ENCODE measurements at regions not wholly inside any gene's neighbourhood (a gene's known extent, or its start where the extent isn't known, plus 50 kb on each side); places are given as distances from the start of the nearest gene placed in this dataset.

DNA sequence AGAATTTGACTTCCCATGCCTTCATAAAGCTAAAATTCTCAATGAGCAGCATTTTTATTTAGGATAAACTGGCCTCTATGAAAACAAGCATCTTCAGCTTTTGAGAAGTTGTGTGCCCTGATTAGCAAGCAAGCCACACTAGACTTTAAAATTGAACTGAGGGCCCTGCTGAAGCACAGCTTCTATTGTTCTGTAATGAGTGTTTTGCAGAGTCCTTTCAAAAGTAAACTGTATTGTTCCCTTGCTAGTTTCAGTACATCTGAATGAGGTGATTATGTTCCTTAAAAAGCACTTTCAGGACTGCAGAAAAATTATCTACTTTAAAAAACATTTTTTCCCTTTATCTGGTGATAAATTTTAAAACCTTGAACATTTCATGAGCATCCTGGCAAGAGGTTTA is 113.3 kb upstream of the PRPS1L1 start:
- Histone ChIP-seq H3K4me3 (no peak overlapping the region), H3F3A (ENCODE audit: low read depth) (no peaks in the 10 kb centered on the region), H3K9me3 (ENCODE audit: low read depth) (no peaks in the 10 kb centered on the region), H3K27me3 (no peaks in the 10 kb centered on the region), H4K20me1 (ENCODE audit: low read depth) (no peaks in the 10 kb centered on the region), H3K4me2 (peak overlapping the region; percentile 39), H3K36me3 (no peaks in the 10 kb centered on the region), H3K79me2 (ENCODE audit: low read depth) (no peaks in the 10 kb centered on the region), H3K9ac (no peak overlapping the region), H3K4me1 (peaks cover 14% of the 10 kb centered on the region), H3K27ac (peak overlapping the region; percentile 13), H2AFZ (replicated peaks) (no peak overlapping the region)
- Mint-ChIP-seq H3K9me3 (peaks cover 3% of the 10 kb centered on the region), H3K27me3 (ENCODE audit: insufficient read depth, low read depth) (no peaks in the 10 kb centered on the region), H3K36me3 (no peaks in the 10 kb centered on the region), H3K27ac (no peak overlapping the region), H3K4me3 (no peak overlapping the region), H3K4me1 (peaks cover 7% of the 10 kb centered on the region)
- peak; percentile 40 for DNase-seq (ENCODE audit: low spot score)
- TF ChIP-seq EZH2 (IDR thresholded peaks at IDR 0.05) = no peak
- TF ChIP-seq, protein P1, sequence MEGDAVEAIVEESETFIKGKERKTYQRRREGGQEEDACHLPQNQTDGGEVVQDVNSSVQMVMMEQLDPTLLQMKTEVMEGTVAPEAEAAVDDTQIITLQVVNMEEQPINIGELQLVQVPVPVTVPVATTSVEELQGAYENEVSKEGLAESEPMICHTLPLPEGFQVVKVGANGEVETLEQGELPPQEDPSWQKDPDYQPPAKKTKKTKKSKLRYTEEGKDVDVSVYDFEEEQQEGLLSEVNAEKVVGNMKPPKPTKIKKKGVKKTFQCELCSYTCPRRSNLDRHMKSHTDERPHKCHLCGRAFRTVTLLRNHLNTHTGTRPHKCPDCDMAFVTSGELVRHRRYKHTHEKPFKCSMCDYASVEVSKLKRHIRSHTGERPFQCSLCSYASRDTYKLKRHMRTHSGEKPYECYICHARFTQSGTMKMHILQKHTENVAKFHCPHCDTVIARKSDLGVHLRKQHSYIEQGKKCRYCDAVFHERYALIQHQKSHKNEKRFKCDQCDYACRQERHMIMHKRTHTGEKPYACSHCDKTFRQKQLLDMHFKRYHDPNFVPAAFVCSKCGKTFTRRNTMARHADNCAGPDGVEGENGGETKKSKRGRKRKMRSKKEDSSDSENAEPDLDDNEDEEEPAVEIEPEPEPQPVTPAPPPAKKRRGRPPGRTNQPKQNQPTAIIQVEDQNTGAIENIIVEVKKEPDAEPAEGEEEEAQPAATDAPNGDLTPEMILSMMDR (IDR thresholded peaks at IDR 0.05) = no peak
- no peak for TF ChIP-seq EZH2phosphoT487 (IDR thresholded peaks at IDR 0.05)

DNA sequence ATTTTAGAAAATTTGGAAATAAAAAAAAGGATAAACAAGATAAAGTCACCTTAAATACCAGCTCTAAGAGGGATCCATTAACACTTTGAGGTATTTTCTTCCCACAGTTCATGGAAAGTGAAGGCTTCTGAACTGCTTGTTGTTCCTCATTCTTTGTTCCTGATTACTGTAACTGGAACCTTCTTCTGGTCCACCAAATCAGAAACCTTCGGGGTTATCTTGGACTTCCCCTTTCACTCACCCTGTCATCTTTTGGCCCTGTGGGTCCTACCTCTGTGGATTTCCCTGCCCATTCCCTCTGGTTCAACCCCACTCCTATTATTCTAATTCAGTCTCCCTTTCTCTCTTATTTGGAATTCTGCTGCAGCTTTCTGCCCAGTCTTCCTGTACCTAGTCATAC is 116.5 kb upstream of the PRPS1L1 start:
- H4K20me1 ChIP-seq (ENCODE audit: low read depth) = no peaks in the 10 kb centered on the region
- no peaks in the 10 kb centered on the region for H3K36me3 Mint-ChIP-seq
- H3K9me3 ChIP-seq (ENCODE audit: low read depth) = no peaks in the 10 kb centered on the region
- H3F3A ChIP-seq (ENCODE audit: low read depth) = no peaks in the 10 kb centered on the region
- H3K9me3 Mint-ChIP-seq = no peaks in the 10 kb centered on the region
- no peak for DNase-seq (ENCODE audit: low spot score)
- H2AFZ ChIP-seq (replicated peaks) = no peak overlapping the region
- H3K4me1 ChIP-seq = peaks cover 14% of the 10 kb centered on the region
- no peaks in the 10 kb centered on the region for H3K36me3 ChIP-seq
- H3K27me3 ChIP-seq = no peaks in the 10 kb centered on the region
- H3K9ac ChIP-seq = no peak overlapping the region
- H3K27ac ChIP-seq = no peak overlapping the region
- H3K4me3 Mint-ChIP-seq = no peak overlapping the region
- no peak overlapping the region for H3K27ac Mint-ChIP-seq
- H3K4me2 ChIP-seq = no peak overlapping the region
- no peaks in the 10 kb centered on the region for H3K27me3 Mint-ChIP-seq (ENCODE audit: insufficient read depth, low read depth)
- H3K79me2 ChIP-seq (ENCODE audit: low read depth) = no peaks in the 10 kb centered on the region
- TF ChIP-seq, protein P1 (IDR thresholded peaks at IDR 0.05) = no peak
- TF ChIP-seq EZH2 (IDR thresholded peaks at IDR 0.05) (no peak), EZH2phosphoT487 (IDR thresholded peaks at IDR 0.05) (no peak)
- peaks cover 7% of the 10 kb centered on the region for H3K4me1 Mint-ChIP-seq
- no peak overlapping the region for H3K4me3 ChIP-seq

DNA sequence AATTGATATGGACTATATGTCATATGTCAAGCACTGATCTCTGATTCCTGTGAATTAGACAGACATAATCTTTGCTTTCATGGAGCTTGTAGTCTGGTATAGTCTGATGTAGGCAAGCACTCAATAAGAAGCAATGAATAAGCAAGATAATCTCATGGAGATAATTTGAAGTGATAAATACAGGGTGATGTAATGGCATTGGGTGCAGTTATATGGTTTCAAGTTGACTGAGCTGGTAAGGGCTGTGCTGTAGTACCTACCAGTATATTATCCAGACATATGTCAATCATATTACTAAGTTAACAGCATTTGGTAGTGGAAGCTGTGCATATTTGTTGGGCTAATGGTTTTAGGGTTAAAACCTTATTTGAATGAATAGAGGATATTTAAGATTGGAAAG is 117.5 kb upstream of the PRPS1L1 start:
- TF ChIP-seq EZH2phosphoT487 (IDR thresholded peaks at IDR 0.05) = no peak
- TF ChIP-seq, protein P1 (IDR thresholded peaks at IDR 0.05) = no peak
- TF ChIP-seq EZH2 (IDR thresholded peaks at IDR 0.05) = no peak
- Mint-ChIP-seq H3K4me3 (no peak overlapping the region), H3K27me3 (ENCODE audit: insufficient read depth, low read depth) (no peaks in the 10 kb centered on the region), H3K9me3 (no peaks in the 10 kb centered on the region), H3K27ac (no peak overlapping the region), H3K4me1 (peaks cover 7% of the 10 kb centered on the region), H3K36me3 (no peaks in the 10 kb centered on the region)
- Histone ChIP-seq H3K4me3 (no peak overlapping the region), H3K27me3 (no peaks in the 10 kb centered on the region), H4K20me1 (ENCODE audit: low read depth) (no peaks in the 10 kb centered on the region), H3K4me1 (peaks cover 14% of the 10 kb centered on the region), H3K9me3 (ENCODE audit: low read depth) (no peaks in the 10 kb centered on the region), H2AFZ (replicated peaks) (no peak overlapping the region), H3K9ac (no peak overlapping the region), H3K4me2 (no peak overlapping the region), H3K27ac (no peak overlapping the region), H3K36me3 (no peaks in the 10 kb centered on the region), H3K79me2 (ENCODE audit: low read depth) (no peaks in the 10 kb centered on the region), H3F3A (ENCODE audit: low read depth) (no peaks in the 10 kb centered on the region)
- no peak for DNase-seq (ENCODE audit: low spot score)

All from neural progenitor cell (in vitro differentiated cells).